ENCODE measurements at regions not wholly inside any gene's neighbourhood (a gene's known extent, or its start where the extent isn't known, plus 50 kb on each side); places are given as distances from the start of the nearest gene placed in this dataset.

DNA sequence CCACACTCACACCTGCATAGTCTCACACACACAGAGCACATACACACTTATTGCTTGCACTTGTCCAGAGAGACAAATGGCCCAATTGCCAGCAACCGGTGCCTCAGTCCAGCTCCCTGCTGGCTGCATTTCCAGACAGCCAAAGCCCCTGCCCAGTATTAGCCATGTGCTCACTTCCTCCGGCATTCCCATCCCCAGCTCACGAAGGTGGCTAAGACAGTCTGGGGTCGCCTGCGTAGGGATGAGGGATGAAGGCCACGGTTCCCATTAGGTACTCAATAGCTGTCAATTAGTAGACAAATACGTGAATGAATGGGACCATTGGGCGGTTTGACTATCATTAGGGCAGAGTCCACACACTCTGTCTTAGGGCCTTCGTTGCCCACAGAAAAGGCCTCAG is 146.8 kb upstream of the EGLN3 start:
- TF ChIP-seq POLR2A (IDR thresholded peaks at IDR 0.05) (no peak), CTCF (IDR thresholded peaks at IDR 0.05) (no peak)
- H3K36me3 ChIP-seq, result no peaks in the 10 kb centered on the region
- no peaks in the 10 kb centered on the region for H3K9me3 ChIP-seq
- H3K27me3 ChIP-seq, result no peaks in the 10 kb centered on the region
- no peak overlapping the region for H3K27ac ChIP-seq
- no peak overlapping the region for H3K4me3 ChIP-seq
- no peak for DNase-seq
- no peaks in the 10 kb centered on the region for H3K4me1 ChIP-seq

- Histone ChIP-seq H3K36me3 (no peaks in the 10 kb centered on the region), H3K4me1 (no peaks in the 10 kb centered on the region), H3K27me3 (no peaks in the 10 kb centered on the region), H3K9me3 (no peaks in the 10 kb centered on the region), H3K27ac (no peak overlapping the region), H3K4me3 (no peak overlapping the region)
- no peak for TF ChIP-seq POLR2A (IDR thresholded peaks at IDR 0.05)
- no peak for TF ChIP-seq CTCF (IDR thresholded peaks at IDR 0.05)
- DNase-seq, result no peak
Measured at GRCh38 chr14:34094384-34094783, 143.5 kb upstream of the EGLN3 start.

GRCh38 chr14:34093883-34094282 is 143.0 kb upstream of the EGLN3 start:
- TF ChIP-seq POLR2A (IDR thresholded peaks at IDR 0.05) (no peak), CTCF (IDR thresholded peaks at IDR 0.05) (no peak)

DNA sequence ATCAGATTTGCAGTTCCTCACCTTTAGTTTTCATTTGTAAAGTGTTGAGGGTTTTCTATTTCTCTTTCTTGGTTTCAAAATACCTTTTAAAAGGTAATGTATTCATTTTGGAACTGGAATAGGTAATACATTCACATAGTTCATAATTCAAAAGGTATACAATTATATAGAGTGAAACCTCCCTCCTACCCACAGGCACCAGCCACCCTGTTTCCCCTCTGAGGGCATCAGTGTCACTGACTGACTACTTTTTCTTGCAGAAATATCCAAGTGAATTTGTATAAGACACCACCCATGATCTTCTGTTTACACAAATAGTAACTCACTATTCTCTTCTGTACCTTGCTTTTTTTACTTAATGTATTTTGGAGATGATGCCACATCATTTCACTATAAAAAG is 139.6 kb upstream of the EGLN3 start:
- Histone ChIP-seq H3K27me3 (no peaks in the 10 kb centered on the region), H3K27ac (no peak overlapping the region)

More at GRCh38 chr14:34093883-34094282, 143.0 kb upstream of the EGLN3 start:
- DNase-seq, result no peak
- no peak overlapping the region for H3K27ac ChIP-seq
- no peaks in the 10 kb centered on the region for H3K27me3 ChIP-seq
- no peaks in the 10 kb centered on the region for H3K4me1 ChIP-seq
- H3K4me3 ChIP-seq, result no peak overlapping the region
- no peaks in the 10 kb centered on the region for H3K36me3 ChIP-seq
- no peaks in the 10 kb centered on the region for H3K9me3 ChIP-seq

GRCh38 chr14:34088914-34089313 is 138.0 kb upstream of the EGLN3 start:
- TF ChIP-seq POLR2A (IDR thresholded peaks at IDR 0.05) (no peak), CTCF (IDR thresholded peaks at IDR 0.05) (no peak)
- no peaks in the 10 kb centered on the region for H3K27me3 ChIP-seq
- no peaks in the 10 kb centered on the region for H3K9me3 ChIP-seq
- H3K4me3 ChIP-seq, result no peak overlapping the region
- H3K36me3 ChIP-seq, result no peaks in the 10 kb centered on the region
- DNase-seq, result no peak
- H3K27ac ChIP-seq, result no peak overlapping the region
- no peaks in the 10 kb centered on the region for H3K4me1 ChIP-seq

More for the DNA sequence above, 139.6 kb upstream of the EGLN3 start:
- Histone ChIP-seq H3K4me3 (no peak overlapping the region), H3K36me3 (no peaks in the 10 kb centered on the region), H3K9me3 (no peaks in the 10 kb centered on the region), H3K4me1 (no peaks in the 10 kb centered on the region)
- TF ChIP-seq CTCF (IDR thresholded peaks at IDR 0.05) (no peak), POLR2A (IDR thresholded peaks at IDR 0.05) (no peak)
- DNase-seq, result no peak

GRCh38 chr14:34087571-34087970 is 136.7 kb upstream of the EGLN3 start:
- Histone ChIP-seq H3K27ac (no peak overlapping the region), H3K27me3 (no peaks in the 10 kb centered on the region), H3K36me3 (no peaks in the 10 kb centered on the region), H3K4me3 (no peak overlapping the region), H3K9me3 (no peaks in the 10 kb centered on the region), H3K4me1 (no peaks in the 10 kb centered on the region)
- DNase-seq, result no peak
- TF ChIP-seq POLR2A (IDR thresholded peaks at IDR 0.05), result no peak
- no peak for TF ChIP-seq CTCF (IDR thresholded peaks at IDR 0.05)

Data from Peyer's patch (tissue), 4 donors.